Activated naive CD8-positive, alpha-beta T cell treated with anti-CD3 and anti-CD28 coated beads, Interleukin-2, amount 50 U/mL, for 16 hours (primary cell): ENCODE measurements at regions not wholly inside any gene's neighbourhood (a gene's known extent, or its start where the extent isn't known, plus 50 kb on each side); places are given as distances from the start of the nearest gene placed in this dataset.
"Not testable (repeated sequence)": the region's sequence is repeated elsewhere in the genome, so short reads cannot be mapped to it uniquely, and the experiment has no call there.

ENCODE experiments used
- DNase-seq: peaks from one replicate; pipeline ENCODE4 v3.0.0-alpha.2; 2020; ENCODE audit warnings: low read depth, low spot score

- no peak for DNase-seq
Observed at GRCh38 chrX:148265829-148266228, 234.6 kb upstream of the AFF2 start.

- no peak for DNase-seq
Observed at GRCh38 chrX:148268673-148269072, 231.7 kb upstream of the AFF2 start.

DNA sequence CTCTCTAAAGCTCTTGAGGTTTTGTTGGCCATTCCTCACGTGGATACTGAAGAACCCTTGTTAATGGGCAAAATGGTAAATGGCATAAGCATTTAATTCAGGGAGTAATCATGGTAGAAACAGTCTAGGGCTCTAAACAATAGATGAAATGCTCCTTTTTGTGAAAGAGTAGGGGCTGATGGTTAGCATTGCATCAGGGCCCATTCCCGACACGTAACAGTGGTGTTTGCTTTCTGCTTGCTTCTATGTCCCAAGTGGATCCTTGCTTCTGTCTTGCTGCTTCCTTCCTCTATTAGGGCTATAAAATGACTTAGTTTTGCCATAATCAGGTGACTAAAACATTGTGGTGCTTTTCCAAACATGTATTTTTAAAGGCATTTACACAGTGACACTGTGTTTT is 230.9 kb upstream of the AFF2 start:
- no peak for DNase-seq

- no peak for DNase-seq
Observed at GRCh38 chrX:148270499-148270898, 229.9 kb upstream of the AFF2 start.

DNA sequence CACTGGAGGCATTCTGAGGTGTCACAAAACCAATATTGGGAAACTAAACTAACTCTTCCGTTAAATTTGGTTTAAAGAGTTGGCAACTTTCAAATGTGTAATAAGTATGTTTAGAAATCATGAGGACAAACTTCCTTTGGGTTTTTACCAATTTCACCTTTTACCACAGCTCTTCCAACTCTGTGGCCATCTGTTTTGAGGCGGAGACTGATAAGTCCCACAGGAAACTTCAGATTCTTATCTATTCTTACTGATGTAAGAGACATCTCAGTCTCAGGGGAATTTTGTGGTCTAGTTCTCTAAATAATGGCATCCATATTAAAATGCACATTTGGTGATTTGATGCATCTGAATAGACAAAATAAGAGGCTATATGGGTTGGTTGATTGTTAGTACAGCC is 229.2 kb upstream of the AFF2 start:
- no peak for DNase-seq

DNA sequence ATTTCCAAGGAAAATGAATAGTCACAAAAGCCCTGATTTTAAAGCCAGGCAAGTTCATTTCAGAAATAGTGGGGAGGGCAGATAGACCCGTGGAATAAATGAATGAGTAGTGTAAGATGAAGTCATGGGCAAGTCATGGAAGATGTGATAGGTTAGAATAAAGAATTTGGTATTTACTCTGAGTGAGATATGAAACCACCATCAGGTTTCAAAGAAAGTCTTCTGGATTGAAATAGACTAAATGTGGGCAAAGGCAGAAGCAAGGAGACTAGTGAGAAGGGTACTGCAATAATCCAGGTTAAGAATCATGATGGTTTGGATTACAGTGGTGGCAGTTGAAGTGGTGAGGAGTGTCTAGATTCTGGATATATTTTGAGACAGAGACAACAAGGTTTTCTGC is 218.5 kb upstream of the AFF2 start:
- no peak for DNase-seq

- DNase-seq: no peak
Observed at GRCh38 chrX:148282504-148282903, 217.9 kb upstream of the AFF2 start.

- no peak for DNase-seq
Observed at GRCh38 chrX:148284056-148284455, 216.4 kb upstream of the AFF2 start.

DNA sequence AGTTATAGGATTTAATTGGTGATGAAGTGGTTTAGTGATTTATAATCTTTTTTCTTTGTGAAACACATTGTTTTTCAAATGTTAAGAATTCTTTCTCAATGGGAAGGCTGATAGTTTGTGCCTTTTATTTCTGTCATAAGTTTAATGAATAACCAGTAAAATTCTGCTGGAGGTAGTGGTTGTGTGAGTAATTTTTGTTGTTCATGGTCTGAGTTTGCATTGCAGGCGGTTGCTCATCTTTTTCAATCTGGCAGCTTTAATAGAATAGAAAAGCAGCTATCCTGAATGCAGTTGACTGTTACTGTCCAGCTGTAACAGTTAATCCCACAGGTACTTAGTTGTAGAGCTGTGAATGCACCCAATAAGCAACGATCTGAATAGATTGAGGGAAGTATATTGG is 215.6 kb upstream of the AFF2 start:
- DNase-seq: no peak

- no peak for DNase-seq
Observed at GRCh38 chrX:148288451-148288850, 212.0 kb upstream of the AFF2 start.

- DNase-seq: no peak
Observed at GRCh38 chrX:148290041-148290440, 210.4 kb upstream of the AFF2 start.

GRCh38 chrX:148290931-148291330 is 209.5 kb upstream of the AFF2 start:
- no peak for DNase-seq

GRCh38 chrX:148298737-148299136 is 201.7 kb upstream of the AFF2 start:
- DNase-seq: no peak

DNA sequence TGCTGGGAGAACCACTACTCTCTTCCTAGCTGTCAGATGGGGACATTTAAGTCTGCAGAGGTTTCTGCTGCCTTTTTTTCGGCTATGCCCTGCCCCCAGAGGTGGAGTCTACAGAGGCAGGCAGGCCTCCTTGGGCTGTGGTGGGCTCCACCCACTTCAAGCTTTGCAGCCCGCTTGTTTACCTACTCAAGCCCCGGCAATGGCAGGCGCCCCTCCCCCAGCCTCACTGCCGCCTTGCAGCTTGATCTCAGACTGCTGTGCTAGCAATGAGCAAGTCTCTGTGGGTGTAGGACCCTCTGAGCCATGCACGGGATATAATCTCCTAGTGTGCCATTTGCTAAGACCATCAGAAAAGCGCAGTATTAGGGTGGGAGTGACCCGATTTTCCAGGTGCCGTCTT is 195.2 kb upstream of the AFF2 start:
- not testable (repeated sequence) for DNase-seq

DNA sequence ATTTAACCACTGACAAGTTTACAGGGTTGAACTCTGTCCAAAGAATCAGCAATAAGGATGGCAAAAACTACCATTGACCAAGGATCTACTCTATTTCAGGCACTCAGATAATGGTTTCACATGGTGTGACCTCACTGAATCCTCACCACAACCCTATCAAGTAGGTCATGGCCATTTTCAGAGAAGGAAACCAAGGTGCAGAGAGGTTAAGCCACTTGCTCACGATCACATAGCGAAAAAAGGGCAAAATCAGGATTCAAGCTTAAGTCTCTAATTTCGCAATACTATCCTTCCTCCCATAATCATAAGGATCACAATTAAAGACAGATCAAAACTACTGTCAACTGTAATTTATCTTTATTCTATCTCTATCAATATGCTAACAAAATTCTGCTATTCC is 191.0 kb upstream of the AFF2 start:
- no peak for DNase-seq

GRCh38 chrX:148310426-148311165 is 189.8 kb upstream of the AFF2 start:
- peak; percentile 4 for DNase-seq

DNA sequence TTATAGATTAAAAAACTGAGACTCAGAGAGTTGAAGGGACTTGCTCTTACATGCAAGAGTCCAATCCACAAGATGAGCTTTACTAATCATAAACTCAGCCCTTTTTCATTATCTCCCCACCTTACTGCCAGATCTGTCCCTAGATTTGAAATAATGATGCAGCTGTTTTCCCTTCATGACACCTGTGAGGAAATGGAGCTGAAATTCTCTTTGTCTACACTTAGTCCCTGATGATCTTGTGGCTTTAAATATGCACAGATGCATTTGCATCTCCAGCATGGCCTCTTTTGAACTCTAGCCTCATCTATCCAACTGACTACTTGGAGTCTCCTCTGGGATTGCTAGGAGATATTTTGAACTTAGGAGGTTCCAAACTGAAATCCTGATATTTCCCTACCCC is 188.9 kb upstream of the AFF2 start:
- DNase-seq: no peak

GRCh38 chrX:148314876-148315275 is 185.5 kb upstream of the AFF2 start:
- DNase-seq: no peak

DNA sequence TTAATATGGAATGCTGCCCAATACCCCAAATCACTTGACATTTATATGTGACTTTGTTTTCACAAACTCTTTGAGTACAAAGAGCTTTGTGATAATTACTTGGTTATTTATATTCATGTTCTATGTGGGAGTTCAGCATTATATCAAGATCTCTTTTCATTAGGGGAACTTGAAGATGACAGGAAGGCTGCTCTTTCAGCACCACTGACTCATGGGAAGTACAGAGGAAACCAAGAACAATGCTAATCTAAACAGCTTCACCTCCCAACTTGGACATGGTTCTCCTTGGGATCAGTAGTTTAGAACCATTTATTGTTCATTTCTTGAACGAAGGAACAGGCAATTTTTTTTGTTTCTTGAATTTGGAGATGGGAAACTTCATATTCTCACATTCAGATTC is 184.0 kb upstream of the AFF2 start:
- DNase-seq: no peak

- no peak for DNase-seq
Observed at GRCh38 chrX:148322906-148323305, 177.5 kb upstream of the AFF2 start.

- no peak for DNase-seq
Observed at GRCh38 chrX:148333989-148334388, 166.4 kb upstream of the AFF2 start.

GRCh38 chrX:148337873-148338272 is 162.5 kb upstream of the AFF2 start:
- DNase-seq: no peak

DNA sequence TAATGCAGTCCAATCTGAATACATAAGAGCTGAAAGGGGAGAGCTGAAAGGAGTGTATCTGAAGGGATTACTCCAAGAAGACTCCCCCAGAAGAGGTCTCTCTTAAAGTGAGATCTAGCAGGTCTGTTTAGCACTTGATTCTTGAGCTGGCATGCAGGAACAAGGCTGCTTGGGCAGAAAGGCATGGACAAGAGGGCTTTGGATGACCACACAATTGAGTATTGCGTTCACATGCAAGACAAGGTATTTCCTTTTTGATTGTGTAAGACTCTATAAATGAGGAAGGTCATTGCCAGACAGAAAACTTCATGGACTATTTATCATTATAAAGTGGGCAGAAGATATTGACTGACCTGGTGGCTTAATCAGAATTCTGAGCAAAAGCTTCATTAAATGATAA is 145.5 kb upstream of the AFF2 start:
- no peak for DNase-seq

GRCh38 chrX:148361641-148362040 is 138.8 kb upstream of the AFF2 start:
- no peak for DNase-seq
